WTC11 (cell line): ENCODE measurements at regions not wholly inside any gene's neighbourhood (a gene's known extent, or its start where the extent isn't known, plus 50 kb on each side); places are given as distances from the start of the nearest gene placed in this dataset.

ENCODE experiments used
- ATAC-seq: fragments of 200-7000 bp; cut with Tn5 transposase; 2 replicates; pipeline ENCODE4 v1.10.0; 2021; ENCODE audit warnings: mild to moderate bottlenecking, moderate library complexity
- CTCF ChIA-PET: fragments of 300-600 bp; sonication (Branson Sonifier 250); formaldehyde crosslinking; loops from one replicate; lab custom pipeline; 2021; ENCODE audit warnings: antibody characterized with exemption; lab: Charles Lee
- POLR2A ChIA-PET: fragments of 350-600 bp; sonication (Branson Sonifier 250); formaldehyde crosslinking; loops from one replicate; lab custom pipeline; 2021; ENCODE audit warnings: antibody characterized with exemption; lab: Charles Lee
- DNase-seq: peaks from one replicate; pipeline ENCODE4 v3.0.0; 2021; ENCODE audit warnings: low spot score
- H3K27ac Mint-ChIP-seq: 2 replicates; pipeline ENCODE4 v1.8.0; 2021; ENCODE audit warnings: mixed read lengths
- H3K27me3 Mint-ChIP-seq: 2 replicates; pipeline ENCODE4 v1.8.0; 2021; ENCODE audit warnings: low read depth, mild to moderate bottlenecking, moderate library complexity, mixed read lengths
- H3K36me3 Mint-ChIP-seq: 2 replicates; pipeline ENCODE4 v1.8.0; 2021; ENCODE audit warnings: mixed read lengths
- H3K4me1 Mint-ChIP-seq: 2 replicates; pipeline ENCODE4 v1.8.0; 2022; ENCODE audit warnings: mixed read lengths
- H3K4me3 Mint-ChIP-seq: 2 replicates; pipeline ENCODE4 v1.8.0; 2021; ENCODE audit warnings: mild to moderate bottlenecking, moderate library complexity, mixed read lengths
- H3K9me3 Mint-ChIP-seq: 2 replicates; pipeline ENCODE4 v1.8.0; 2021; ENCODE audit warnings: mixed read lengths
- AFF4 ChIP-seq: sonication (generic); formaldehyde crosslinking; IDR thresholded peaks from 2 replicates; pipeline ENCODE4 v1.8.1; 2023; ENCODE audit warnings: mild to moderate bottlenecking, missing genetic modification reagents, borderline replicate concordance
- ATF1 ChIP-seq: sonication (generic); formaldehyde crosslinking; IDR thresholded peaks from 2 replicates; pipeline ENCODE4 v1.8.1; 2023; ENCODE audit warnings: mild to moderate bottlenecking, moderate library complexity, missing genetic modification reagents
- CREB1 ChIP-seq: sonication (generic); formaldehyde crosslinking; IDR thresholded peaks from 2 replicates; pipeline ENCODE4 v1.8.0; 2023; ENCODE audit warnings: mild to moderate bottlenecking, missing genetic modification reagents
- E2F5 ChIP-seq: sonication (generic); formaldehyde crosslinking; IDR thresholded peaks from 2 replicates; pipeline ENCODE4 v1.8.1; 2022; ENCODE audit warnings: mild to moderate bottlenecking, moderate library complexity, missing genetic modification reagents
- FOXJ3 ChIP-seq: sonication (generic); formaldehyde crosslinking; IDR thresholded peaks from 2 replicates; pipeline ENCODE4 v1.9.0; 2021; ENCODE audit warnings: missing genetic modification reagents, mild to moderate bottlenecking, borderline replicate concordance
- JUN ChIP-seq: sonication (generic); formaldehyde crosslinking; IDR thresholded peaks from 2 replicates; pipeline ENCODE4 v1.8.0; 2023; ENCODE audit warnings: mild to moderate bottlenecking, missing genetic modification reagents
- NFATC4 ChIP-seq: fragments of 250-450 bp; sonication (Bioruptor Pico); IDR thresholded peaks from 2 replicates; pipeline ENCODE4 v1.9.0; 2021; ENCODE audit warnings: mild to moderate bottlenecking
- NFE2L1 ChIP-seq: sonication (generic); formaldehyde crosslinking; IDR thresholded peaks from 2 replicates; pipeline ENCODE4 v1.8.1; 2023; ENCODE audit warnings: missing genetic modification reagents
- NFYB ChIP-seq: sonication (generic); formaldehyde crosslinking; conservative IDR thresholded peaks from 2 replicates; pipeline ENCODE4 v1.8.0; 2022; ENCODE audit warnings: low read depth, missing genetic modification reagents
- PRRX2 ChIP-seq: fragments of 250-450 bp; sonication (Bioruptor Pico); IDR thresholded peaks from 2 replicates; pipeline ENCODE4 v1.8.0; 2021; ENCODE audit warnings: mild to moderate bottlenecking
- RELA ChIP-seq: sonication (generic); formaldehyde crosslinking; IDR thresholded peaks from 2 replicates; pipeline ENCODE4 v1.8.1; 2022; ENCODE audit warnings: missing genetic modification reagents, mild to moderate bottlenecking, borderline replicate concordance
- TEAD1 ChIP-seq: sonication (generic); formaldehyde crosslinking; IDR thresholded peaks from 2 replicates; pipeline ENCODE4 v1.8.0; 2022; ENCODE audit warnings: mild to moderate bottlenecking, missing genetic modification reagents
- TEAD4 ChIP-seq: sonication (generic); formaldehyde crosslinking; IDR thresholded peaks from 2 replicates; pipeline ENCODE4 v1.8.0; 2022; ENCODE audit warnings: mild to moderate bottlenecking, missing genetic modification reagents
- TP53 ChIP-seq: sonication (generic); formaldehyde crosslinking; IDR thresholded peaks from 2 replicates; pipeline ENCODE4 v1.8.1; 2023; ENCODE audit warnings: mild to moderate bottlenecking, missing genetic modification reagents
- USF1 ChIP-seq: sonication (generic); formaldehyde crosslinking; IDR thresholded peaks from 2 replicates; pipeline ENCODE4 v1.8.0; 2022; ENCODE audit warnings: mild to moderate bottlenecking, missing genetic modification reagents
- ZNF423 ChIP-seq: fragments of 250-450 bp; sonication (Bioruptor Pico); IDR thresholded peaks from 2 replicates; pipeline ENCODE4 v2.1.2; 2022; ENCODE audit warnings: mild to moderate bottlenecking, moderate library complexity
- ZNF532 ChIP-seq: fragments of 250-450 bp; sonication (Bioruptor Pico); IDR thresholded peaks from 2 replicates; pipeline ENCODE4 v1.9.0; 2021; ENCODE audit warnings: mild to moderate bottlenecking, borderline replicate concordance
- ZNF671 ChIP-seq: fragments of 250-450 bp; sonication (Bioruptor Pico); IDR thresholded peaks from 2 replicates; pipeline ENCODE4 v1.8.0; 2021; ENCODE audit warnings: mild to moderate bottlenecking
- TF ChIP-seq, protein P1 (sequence below): sonication (generic); formaldehyde crosslinking; IDR thresholded peaks from 2 replicates; pipeline ENCODE4 v1.8.0; 2022; ENCODE audit warnings: mild to moderate bottlenecking, missing genetic modification reagents
- TF ChIP-seq, protein P2 (sequence below): sonication (generic); formaldehyde crosslinking; IDR thresholded peaks from 2 replicates; pipeline ENCODE4 v1.8.1; 2023; ENCODE audit warnings: mild to moderate bottlenecking, missing genetic modification reagents, moderate library complexity
- TF ChIP-seq, protein P3 (sequence below): fragments of 250-450 bp; sonication (Bioruptor Pico); conservative IDR thresholded peaks from 2 replicates; pipeline ENCODE4 v1.9.0; 2021; ENCODE audit warnings: mild to moderate bottlenecking

- no peak overlapping the region for H3K4me3 Mint-ChIP-seq
These were observed 278.0 kb upstream of the ID2 start for GRCh38 chr2:8403876-8404275.

DNA sequence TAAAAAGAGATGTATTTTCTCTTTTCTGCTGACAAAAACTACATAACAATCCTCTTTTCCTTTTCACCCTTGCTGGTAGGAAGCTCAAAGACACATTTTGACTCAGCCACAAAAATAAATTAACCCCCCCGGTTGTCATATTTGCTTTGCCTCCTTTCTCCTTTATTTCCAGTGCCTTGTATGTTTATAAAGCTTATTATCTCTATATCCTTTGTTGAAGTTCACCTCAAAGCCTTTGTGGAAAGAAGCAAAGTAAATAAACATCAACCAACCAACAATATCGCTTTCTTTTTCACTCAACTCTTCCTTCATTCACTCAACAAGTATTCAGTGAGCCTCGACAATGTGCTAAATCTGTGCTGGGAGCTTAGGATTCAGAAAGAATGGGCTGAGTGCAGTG is 276.5 kb upstream of the ID2 start:
- H3K4me3 Mint-ChIP-seq = no peak overlapping the region
- no peaks in the 10 kb centered on the region for H3K36me3 Mint-ChIP-seq
- ATAC-seq = no peak
- H3K27me3 Mint-ChIP-seq = no peaks in the 10 kb centered on the region
- CTCF ChIA-PET = interaction anchor here (0.5 kb wide), 1 partner anchor 273 kb away, joined by 4 read pairs; no protein-coding TSS in a partner anchor
- POLR2A ChIA-PET = no interaction called here
- H3K27ac Mint-ChIP-seq = no peak overlapping the region
- peaks cover 15% of the 10 kb centered on the region for H3K9me3 Mint-ChIP-seq
- DNase-seq = no peak
- H3K4me1 Mint-ChIP-seq = 0 out of 2 replicates have a peak, but pooled peaks cover 3% of the 10 kb centered on the region
- TF ChIP-seq TEAD1 (CRISPR knock-in tag) = no peak
- no peak for TF ChIP-seq NFATC4 (CRISPR knock-in tag)
- no peak for TF ChIP-seq PRRX2
- TF ChIP-seq, protein P1, sequence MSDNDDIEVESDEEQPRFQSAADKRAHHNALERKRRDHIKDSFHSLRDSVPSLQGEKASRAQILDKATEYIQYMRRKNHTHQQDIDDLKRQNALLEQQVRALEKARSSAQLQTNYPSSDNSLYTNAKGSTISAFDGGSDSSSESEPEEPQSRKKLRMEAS = no peak
- TF ChIP-seq USF1 (CRISPR knock-in tag) = no peak
- TF ChIP-seq NFYB (CRISPR knock-in tag) = no peak
- TF ChIP-seq TEAD4 = no peak
- TF ChIP-seq CREB1 (CRISPR knock-in tag) = no peak
- TF ChIP-seq NFE2L1 = no peak
- no peak for TF ChIP-seq ZNF532 (CRISPR knock-in tag)
- no peak for TF ChIP-seq AFF4 (CRISPR knock-in tag)
- TF ChIP-seq FOXJ3 (CRISPR knock-in tag) = no peak
- no peak for TF ChIP-seq ATF1 (CRISPR knock-in tag)
- TF ChIP-seq JUN (CRISPR knock-in tag) = no peak
- TF ChIP-seq RELA = no peak

More at GRCh38 chr2:8403876-8404275, 278.0 kb upstream of the ID2 start:
- DNase-seq = no peak
- 0 out of 2 replicates have a peak, but pooled peaks cover 3% of the 10 kb centered on the region for H3K4me1 Mint-ChIP-seq
- no peak overlapping the region for H3K27ac Mint-ChIP-seq
- no peak for ATAC-seq
- H3K27me3 Mint-ChIP-seq = no peaks in the 10 kb centered on the region
- POLR2A ChIA-PET = no interaction called here
- TF ChIP-seq ZNF671 (no peak), TP53 (CRISPR knock-in tag) (no peak), ZNF423 (CRISPR knock-in tag) (no peak), E2F5 (no peak)
- TF ChIP-seq, protein P2, sequence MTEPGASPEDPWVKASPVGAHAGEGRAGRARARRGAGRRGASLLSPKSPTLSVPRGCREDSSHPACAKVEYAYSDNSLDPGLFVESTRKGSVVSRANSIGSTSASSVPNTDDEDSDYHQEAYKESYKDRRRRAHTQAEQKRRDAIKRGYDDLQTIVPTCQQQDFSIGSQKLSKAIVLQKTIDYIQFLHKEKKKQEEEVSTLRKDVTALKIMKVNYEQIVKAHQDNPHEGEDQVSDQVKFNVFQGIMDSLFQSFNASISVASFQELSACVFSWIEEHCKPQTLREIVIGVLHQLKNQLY (CRISPR knock-in tag) = no peak
- TF ChIP-seq, protein P3, sequence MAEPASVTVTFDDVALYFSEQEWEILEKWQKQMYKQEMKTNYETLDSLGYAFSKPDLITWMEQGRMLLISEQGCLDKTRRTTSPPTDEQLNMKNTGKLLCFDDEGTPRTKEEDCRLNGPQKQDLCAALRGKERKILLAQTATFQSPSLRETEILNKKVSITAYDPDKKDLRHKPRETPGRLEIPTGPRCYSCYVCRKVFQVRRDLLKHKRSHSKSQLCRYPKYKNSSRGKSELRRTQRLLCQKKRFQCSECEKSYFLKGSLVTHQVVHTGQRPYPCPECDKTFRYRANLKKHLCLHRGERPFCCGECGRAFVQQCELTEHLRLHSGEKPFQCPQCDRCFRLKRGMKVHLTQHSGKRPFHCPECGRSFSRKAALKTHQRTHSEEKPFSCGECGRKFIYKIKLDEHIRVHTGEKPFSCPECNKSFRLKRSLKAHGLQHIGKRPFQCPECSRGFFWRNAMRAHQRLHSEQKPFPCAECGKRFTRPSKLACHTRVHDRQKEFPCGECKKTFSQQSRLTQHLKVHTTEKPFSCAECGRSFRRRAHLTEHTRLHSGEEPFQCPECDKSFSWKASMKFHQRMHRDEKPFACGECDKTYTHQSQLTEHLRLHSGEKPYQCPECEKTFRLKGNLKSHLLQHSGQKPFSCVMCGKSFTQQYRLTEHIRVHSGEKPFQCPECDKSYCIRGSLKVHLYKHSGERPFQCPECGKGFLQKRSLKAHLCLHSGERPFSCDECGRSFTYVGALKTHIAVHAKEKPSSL (CRISPR knock-in tag) = no peak
- H3K36me3 Mint-ChIP-seq = peaks cover under 1% of the 10 kb centered on the region; the same call in 1 of the 2 replicates
- H3K9me3 Mint-ChIP-seq = peaks cover 16% of the 10 kb centered on the region
- CTCF ChIA-PET = no interaction called here
